GM06990 (cell line): ENCODE measurements at regions not wholly inside any gene's neighbourhood (a gene's known extent, or its start where the extent isn't known, plus 50 kb on each side); places are given as distances from the start of the nearest gene placed in this dataset.
"Not testable (repeated sequence)": the region's sequence is repeated elsewhere in the genome, so short reads cannot be mapped to it uniquely, and the experiment has no call there.

Source experiments
- DNase-seq: peaks from one replicate; pipeline ENCODE4 v3.0.0-alpha.2; 2011; ENCODE audit not compliant: insufficient read length; ENCODE audit errors: extremely low read depth
- H3K27me3 ChIP-seq: replicated peaks from 2 replicates; pipeline ENCODE4 v1.6.0; 2011; ENCODE audit warnings: low read length; ENCODE audit not compliant: control insufficient read depth, insufficient read depth
- H3K36me3 ChIP-seq: 2 replicates; pipeline ENCODE4 v1.5.1; 2011; ENCODE audit warnings: low read length; ENCODE audit not compliant: control insufficient read depth, insufficient read depth
- H3K4me3 ChIP-seq: replicated peaks from 2 replicates; pipeline ENCODE4 v1.5.1; 2011; ENCODE audit warnings: low read depth, mild to moderate bottlenecking, control low read depth, low read length
- CTCF ChIP-seq: IDR thresholded peaks from 2 replicates; pipeline ENCODE4 v1.5.1; 2011; ENCODE audit warnings: low read length, control low read depth, mild to moderate bottlenecking, inconsistent platforms; ENCODE audit not compliant: insufficient read depth, poor library complexity, severe bottlenecking

DNA sequence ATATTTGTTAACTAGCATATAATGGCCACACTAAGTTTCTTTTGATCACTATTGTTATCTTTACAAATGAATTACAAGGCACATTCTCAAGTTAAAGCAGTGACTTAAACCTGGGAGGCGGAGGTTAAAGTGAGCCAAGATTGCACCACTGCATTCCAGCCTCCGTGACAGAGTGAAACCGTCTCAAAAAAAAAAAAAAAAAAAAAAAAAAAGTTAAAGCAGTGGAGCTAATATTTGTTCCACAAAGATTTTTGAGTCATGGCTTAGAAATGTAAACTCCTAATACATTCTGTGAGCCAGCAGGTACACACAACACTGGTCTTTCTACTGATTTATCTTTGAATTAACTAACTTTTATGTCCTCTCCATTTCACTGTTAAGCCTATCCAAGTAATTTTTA lies 221.7 kb upstream of the HTR1E start:
- DNase-seq, result no peak

GRCh38 chr6:86712039-86712438 lies 225.3 kb upstream of the HTR1E start:
- H3K4me3 ChIP-seq, result no peak overlapping the region
- no peaks in the 10 kb centered on the region for H3K36me3 ChIP-seq
- DNase-seq, result no peak
- no peaks in the 10 kb centered on the region for H3K27me3 ChIP-seq
- TF ChIP-seq CTCF, result no peak

More for the DNA sequence above, 221.7 kb upstream of the HTR1E start:
- no peak for TF ChIP-seq CTCF
- Histone ChIP-seq H3K27me3 (no peaks in the 10 kb centered on the region), H3K4me3 (no peak overlapping the region), H3K36me3 (no peaks in the 10 kb centered on the region)

GRCh38 chr6:86707545-86708120 lies 229.7 kb upstream of the HTR1E start:
- Histone ChIP-seq H3K27me3 (no peaks in the 10 kb centered on the region), H3K4me3 (no peak overlapping the region), H3K36me3 (no peaks in the 10 kb centered on the region)
- TF ChIP-seq CTCF, result no peak
- DNase-seq, result no peak

- Histone ChIP-seq H3K4me3 (no peak overlapping the region), H3K27me3 (no peaks in the 10 kb centered on the region), H3K36me3 (no peaks in the 10 kb centered on the region)
- DNase-seq, result no peak
- peak; percentile 48 for TF ChIP-seq CTCF
Measured at GRCh38 chr6:86706449-86706848, 230.9 kb upstream of the HTR1E start.

DNA sequence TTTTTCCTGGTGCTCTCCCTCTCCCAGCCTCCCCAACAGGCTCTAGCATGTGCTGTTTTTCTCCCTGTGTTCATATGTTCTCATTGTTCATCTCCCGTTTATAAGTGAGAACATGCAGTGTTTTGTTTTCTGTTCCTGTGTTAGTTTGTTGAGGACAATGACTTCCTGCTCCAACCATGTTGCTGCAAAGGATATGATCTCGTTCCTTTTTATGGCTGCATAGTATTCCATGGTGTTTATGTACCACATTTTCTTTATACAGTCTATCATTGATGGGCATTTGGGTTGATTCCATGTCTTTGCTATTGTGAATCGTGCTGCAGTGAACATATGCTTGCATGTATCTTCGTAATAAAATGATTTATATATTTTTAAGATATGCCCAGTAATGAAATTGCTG lies 236.1 kb upstream of the HTR1E start:
- not testable (repeated sequence) for H3K36me3 ChIP-seq, H3K4me3 ChIP-seq, H3K27me3 ChIP-seq, DNase-seq

DNA sequence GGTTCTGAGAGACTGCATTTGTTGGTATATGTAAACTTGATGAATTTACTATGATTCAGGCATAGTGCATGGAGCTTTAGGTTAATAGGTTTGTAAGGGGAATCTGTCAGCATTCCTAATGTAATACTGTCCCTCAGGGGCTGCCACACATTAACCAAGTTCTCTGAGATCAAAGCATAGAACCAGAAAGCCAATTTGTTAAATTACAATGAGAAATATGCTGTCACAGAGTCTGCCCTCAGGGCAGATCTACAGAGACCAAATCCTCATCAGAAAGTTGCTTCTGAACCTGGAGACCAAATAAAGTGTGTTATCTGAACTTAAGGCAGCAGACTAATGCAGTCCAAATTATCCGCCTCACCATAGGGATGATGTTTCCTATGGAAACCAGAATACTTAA lies 250.8 kb upstream of the HTR1E start:
- TF ChIP-seq CTCF, result no peak
- no peak overlapping the region for H3K4me3 ChIP-seq
- no peaks in the 10 kb centered on the region for H3K27me3 ChIP-seq
- no peaks in the 10 kb centered on the region for H3K36me3 ChIP-seq
- no peak for DNase-seq
